ENCODE measurements at regions not wholly inside any gene's neighbourhood (a gene's known extent, or its start where the extent isn't known, plus 50 kb on each side); places are given as distances from the start of the nearest gene placed in this dataset.

DNA sequence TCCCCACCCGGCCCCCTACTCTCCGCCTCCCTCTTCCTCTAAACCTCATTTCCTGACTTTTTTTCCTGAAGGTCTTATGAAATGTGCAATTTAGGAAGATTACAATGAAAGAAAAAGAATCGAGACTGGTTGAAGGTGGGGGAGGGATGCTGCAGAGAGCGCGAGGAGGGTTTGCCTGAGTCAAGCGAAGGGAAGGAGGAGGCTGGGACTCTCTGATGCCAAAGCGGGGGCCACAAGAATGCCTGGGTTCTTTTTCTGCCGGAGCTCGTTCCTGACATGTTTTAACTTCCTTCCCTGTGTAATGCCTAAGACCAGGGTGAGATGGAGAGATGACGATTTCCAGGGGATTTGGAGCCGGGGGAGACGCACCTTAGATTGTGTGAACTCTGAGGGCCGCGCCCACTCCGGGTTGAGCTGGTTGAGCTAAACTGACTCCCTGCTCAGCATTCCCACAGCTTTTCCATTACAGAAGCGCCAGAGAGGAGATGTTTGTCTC is 270.5 kb upstream of the SORL1-AS1 start:
- Mint-ChIP-seq H3K27ac (ENCODE audit: unreplicated experiment) (no peak overlapping the region), H3K9me3 (ENCODE audit: unreplicated experiment) (no peaks in the 10 kb centered on the region), H3K4me1 (ENCODE audit: low read depth, unreplicated experiment) (peaks cover 4% of the 10 kb centered on the region), H3K4me3 (ENCODE audit: unreplicated experiment) (peak overlapping the region; percentile 57), H3K36me3 (ENCODE audit: low read depth, unreplicated experiment) (no peaks in the 10 kb centered on the region), H3K27me3 (ENCODE audit: low read depth, unreplicated experiment) (no peaks in the 10 kb centered on the region)
- H4K20me1 ChIP-seq (ENCODE audit: insufficient read depth, low read length): no peaks in the 10 kb centered on the region
- H3K36me3 ChIP-seq (ENCODE audit: insufficient read depth, low read length): no peaks in the 10 kb centered on the region
- H3K9me3 ChIP-seq (ENCODE audit: insufficient read depth, low read depth, low read length): no peaks in the 10 kb centered on the region
- peaks cover 7% of the 10 kb centered on the region for H3K4me1 ChIP-seq (ENCODE audit: insufficient read depth, low read length)
- peak overlapping the region; percentile 67 for H2AFZ ChIP-seq (ENCODE audit: low read depth, low read length)
- no peak for TF ChIP-seq EZH2 (IDR thresholded peaks at IDR 0.05; ENCODE audit: insufficient read depth, low read length)
- TF ChIP-seq, protein P1, sequence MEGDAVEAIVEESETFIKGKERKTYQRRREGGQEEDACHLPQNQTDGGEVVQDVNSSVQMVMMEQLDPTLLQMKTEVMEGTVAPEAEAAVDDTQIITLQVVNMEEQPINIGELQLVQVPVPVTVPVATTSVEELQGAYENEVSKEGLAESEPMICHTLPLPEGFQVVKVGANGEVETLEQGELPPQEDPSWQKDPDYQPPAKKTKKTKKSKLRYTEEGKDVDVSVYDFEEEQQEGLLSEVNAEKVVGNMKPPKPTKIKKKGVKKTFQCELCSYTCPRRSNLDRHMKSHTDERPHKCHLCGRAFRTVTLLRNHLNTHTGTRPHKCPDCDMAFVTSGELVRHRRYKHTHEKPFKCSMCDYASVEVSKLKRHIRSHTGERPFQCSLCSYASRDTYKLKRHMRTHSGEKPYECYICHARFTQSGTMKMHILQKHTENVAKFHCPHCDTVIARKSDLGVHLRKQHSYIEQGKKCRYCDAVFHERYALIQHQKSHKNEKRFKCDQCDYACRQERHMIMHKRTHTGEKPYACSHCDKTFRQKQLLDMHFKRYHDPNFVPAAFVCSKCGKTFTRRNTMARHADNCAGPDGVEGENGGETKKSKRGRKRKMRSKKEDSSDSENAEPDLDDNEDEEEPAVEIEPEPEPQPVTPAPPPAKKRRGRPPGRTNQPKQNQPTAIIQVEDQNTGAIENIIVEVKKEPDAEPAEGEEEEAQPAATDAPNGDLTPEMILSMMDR (IDR thresholded peaks at IDR 0.05; ENCODE audit: insufficient read depth, low read depth, low read length): no peak
- H3K79me2 ChIP-seq (ENCODE audit: insufficient read depth, low read length): no peaks in the 10 kb centered on the region
- H3K9ac ChIP-seq (ENCODE audit: low read length): peak overlapping the region; percentile 80
- no peaks in the 10 kb centered on the region for H3K27me3 ChIP-seq (ENCODE audit: insufficient read depth, low read length)
- H3K4me2 ChIP-seq (ENCODE audit: low read length): peak overlapping the region; percentile 92
- peak; percentile 52 for DNase-seq (ENCODE audit: low read depth)
- peak overlapping the region; percentile 65 for H3K4me3 ChIP-seq (ENCODE audit: insufficient read depth, low read depth, low read length)
- no peak overlapping the region for H3K27ac ChIP-seq (ENCODE audit: low read depth, low read length)
- FAIRE-seq: no peak

DNA sequence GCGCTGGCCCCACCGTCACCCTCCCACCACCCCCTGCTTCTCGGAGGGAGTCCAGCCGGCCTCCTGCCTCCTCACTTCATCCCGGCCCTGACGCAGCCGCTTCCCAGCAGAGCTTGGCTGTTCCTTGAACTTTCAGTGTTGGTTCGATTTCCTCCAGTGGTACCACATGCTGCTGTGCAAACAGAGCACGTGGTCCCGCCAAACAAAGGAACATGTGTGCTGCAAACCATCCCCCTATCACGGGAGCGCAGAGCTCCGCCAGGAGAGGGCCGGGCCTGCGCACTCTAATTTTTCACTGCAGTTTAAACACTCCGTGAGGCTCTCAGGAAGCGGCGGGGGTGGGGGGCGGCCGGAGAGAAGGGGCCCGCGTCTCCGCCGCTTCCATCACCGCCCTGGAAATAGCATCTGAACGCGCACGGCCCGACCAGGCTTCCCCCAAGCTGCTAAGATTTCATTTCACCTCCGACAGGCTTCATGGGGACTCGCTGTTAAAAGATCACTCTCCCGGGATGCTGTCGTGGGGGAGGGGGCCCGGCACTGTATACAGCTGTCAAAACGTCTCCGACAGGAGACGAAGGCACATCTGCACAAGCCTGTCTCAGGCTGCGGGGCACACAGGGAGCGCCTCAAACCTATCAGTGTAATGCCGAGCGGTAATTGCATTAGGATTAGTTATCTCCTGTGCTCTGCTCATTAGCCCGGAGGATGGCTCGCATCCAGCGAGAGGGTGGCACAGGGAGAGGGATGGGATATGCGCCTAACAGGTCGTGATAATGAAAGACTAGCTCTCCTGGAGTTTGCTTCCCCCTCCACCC is 269.9 kb upstream of the SORL1-AS1 start:
- FAIRE-seq (peak; percentile 29), DNase-seq (ENCODE audit: low read depth) (peak; percentile 95)
- TF ChIP-seq, protein P1 (IDR thresholded peaks at IDR 0.05; ENCODE audit: insufficient read depth, low read depth, low read length): no peak
- no peak for TF ChIP-seq EZH2 (IDR thresholded peaks at IDR 0.05; ENCODE audit: insufficient read depth, low read length)
- Histone ChIP-seq H2AFZ (ENCODE audit: low read depth, low read length) (peak overlapping the region; percentile 67), H3K79me2 (ENCODE audit: insufficient read depth, low read length) (no peaks in the 10 kb centered on the region), H3K4me3 (ENCODE audit: insufficient read depth, low read depth, low read length) (peak overlapping the region; percentile 65), H3K4me2 (ENCODE audit: low read length) (peak overlapping the region; percentile 92), H3K36me3 (ENCODE audit: insufficient read depth, low read length) (no peaks in the 10 kb centered on the region), H3K4me1 (ENCODE audit: insufficient read depth, low read length) (peaks cover 7% of the 10 kb centered on the region), H3K9ac (ENCODE audit: low read length) (peak overlapping the region; percentile 80), H3K27ac (ENCODE audit: low read depth, low read length) (peak overlapping the region; percentile 51), H4K20me1 (ENCODE audit: insufficient read depth, low read length) (no peaks in the 10 kb centered on the region), H3K9me3 (ENCODE audit: insufficient read depth, low read depth, low read length) (no peaks in the 10 kb centered on the region), H3K27me3 (ENCODE audit: insufficient read depth, low read length) (no peaks in the 10 kb centered on the region)
- peaks cover 4% of the 10 kb centered on the region for H3K4me1 Mint-ChIP-seq (ENCODE audit: low read depth, unreplicated experiment)
- no peaks in the 10 kb centered on the region for H3K36me3 Mint-ChIP-seq (ENCODE audit: low read depth, unreplicated experiment)
- H3K27ac Mint-ChIP-seq (ENCODE audit: unreplicated experiment): peak overlapping the region; percentile 67
- no peaks in the 10 kb centered on the region for H3K27me3 Mint-ChIP-seq (ENCODE audit: low read depth, unreplicated experiment)
- no peaks in the 10 kb centered on the region for H3K9me3 Mint-ChIP-seq (ENCODE audit: unreplicated experiment)
- peak overlapping the region; percentile 80 for H3K4me3 Mint-ChIP-seq (ENCODE audit: unreplicated experiment)

DNA sequence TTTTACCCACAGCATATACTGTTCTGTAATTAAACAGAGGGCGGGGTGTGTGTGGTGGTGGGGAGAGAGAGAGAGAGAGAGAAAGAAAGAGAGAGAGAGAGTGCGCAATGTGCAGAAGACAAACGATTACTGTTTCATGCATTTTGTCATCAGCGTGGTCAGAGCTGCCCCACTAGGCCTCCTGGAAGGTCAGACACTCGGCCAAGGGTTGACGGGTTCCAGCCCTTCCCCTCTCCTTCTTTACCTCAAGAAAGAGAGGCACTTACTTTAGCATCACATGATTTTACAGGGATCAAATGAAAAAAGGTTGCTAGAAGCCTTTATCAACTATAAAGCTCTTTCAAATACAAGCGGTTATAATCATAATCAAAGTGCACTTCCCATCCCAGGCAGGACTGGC is 269.2 kb upstream of the SORL1-AS1 start:
- no peaks in the 10 kb centered on the region for H3K36me3 Mint-ChIP-seq (ENCODE audit: low read depth, unreplicated experiment)
- no peaks in the 10 kb centered on the region for H3K9me3 Mint-ChIP-seq (ENCODE audit: unreplicated experiment)
- no peak for FAIRE-seq
- H3K36me3 ChIP-seq (ENCODE audit: insufficient read depth, low read length): no peaks in the 10 kb centered on the region
- no peaks in the 10 kb centered on the region for H3K9me3 ChIP-seq (ENCODE audit: insufficient read depth, low read depth, low read length)
- no peaks in the 10 kb centered on the region for H3K27me3 Mint-ChIP-seq (ENCODE audit: low read depth, unreplicated experiment)
- H3K27ac Mint-ChIP-seq (ENCODE audit: unreplicated experiment): peak overlapping the region; percentile 59
- H3K79me2 ChIP-seq (ENCODE audit: insufficient read depth, low read length): no peaks in the 10 kb centered on the region
- no peaks in the 10 kb centered on the region for H3K27me3 ChIP-seq (ENCODE audit: insufficient read depth, low read length)
- peaks cover 4% of the 10 kb centered on the region for H3K4me1 Mint-ChIP-seq (ENCODE audit: low read depth, unreplicated experiment)
- peaks cover 7% of the 10 kb centered on the region for H3K4me1 ChIP-seq (ENCODE audit: insufficient read depth, low read length)
- peak overlapping the region; percentile 22 for H3K27ac ChIP-seq (ENCODE audit: low read depth, low read length)
- peak overlapping the region; percentile 67 for H2AFZ ChIP-seq (ENCODE audit: low read depth, low read length)
- no peaks in the 10 kb centered on the region for H4K20me1 ChIP-seq (ENCODE audit: insufficient read depth, low read length)
- H3K4me3 Mint-ChIP-seq (ENCODE audit: unreplicated experiment): peak overlapping the region; percentile 80
- H3K9ac ChIP-seq (ENCODE audit: low read length): peak overlapping the region; percentile 80
- TF ChIP-seq EZH2 (IDR thresholded peaks at IDR 0.05; ENCODE audit: insufficient read depth, low read length): no peak
- TF ChIP-seq, protein P1 (IDR thresholded peaks at IDR 0.05; ENCODE audit: insufficient read depth, low read depth, low read length): no peak
- H3K4me3 ChIP-seq (ENCODE audit: insufficient read depth, low read depth, low read length): peak overlapping the region; percentile 65
- DNase-seq (ENCODE audit: low read depth): no peak
- H3K4me2 ChIP-seq (ENCODE audit: low read length): peak overlapping the region; percentile 92

Data from astrocyte (in vitro differentiated cells and primary cell).